Stromal cell of bone marrow (primary cell): ENCODE measurements at regions not wholly inside any gene's neighbourhood (a gene's known extent, or its start where the extent isn't known, plus 50 kb on each side); places are given as distances from the start of the nearest gene placed in this dataset.

ENCODE experiments used
- DNase-seq: peaks from one replicate; pipeline ENCODE4 v3.0.0-alpha.2; 2012; ENCODE audit warnings: low read depth

- DNase-seq = no peak
Measured at GRCh38 chr2:147110962-147111361, 733.9 kb upstream of the ACVR2A start.

- DNase-seq = peak; percentile 25
Measured at GRCh38 chr2:147110317-147110716, 734.5 kb upstream of the ACVR2A start.

- DNase-seq = no peak
Measured at GRCh38 chr2:147109291-147109690, 735.5 kb upstream of the ACVR2A start.

- DNase-seq = peak; percentile 14
Measured at GRCh38 chr2:147108548-147108947, 736.3 kb upstream of the ACVR2A start.

GRCh38 chr2:147101941-147102790, 742.7 kb upstream of the ACVR2A start:
- no peak for DNase-seq

- peak; percentile 27 for DNase-seq
Measured at GRCh38 chr2:147100406-147101035, 744.3 kb upstream of the ACVR2A start.

- no peak for DNase-seq
Measured at GRCh38 chr2:147099845-147100244, 745.0 kb upstream of the ACVR2A start.

- no peak for DNase-seq
Measured at GRCh38 chr2:147098940-147099339, 745.9 kb upstream of the ACVR2A start.

- no peak for DNase-seq
Measured at GRCh38 chr2:147097747-147098146, 747.1 kb upstream of the ACVR2A start.

GRCh38 chr2:147096671-147097070, 748.2 kb upstream of the ACVR2A start:
- no peak for DNase-seq

GRCh38 chr2:147095376-147095775, 749.5 kb upstream of the ACVR2A start:
- no peak for DNase-seq

- no peak for DNase-seq
Measured at GRCh38 chr2:147094077-147094476, 750.8 kb upstream of the ACVR2A start.

GRCh38 chr2:147092266-147092665, 752.6 kb upstream of the ACVR2A start:
- DNase-seq = no peak

GRCh38 chr2:147091448-147091847, 753.4 kb upstream of the ACVR2A start:
- no peak for DNase-seq

GRCh38 chr2:147088871-147089270, 756.0 kb upstream of the ACVR2A start:
- DNase-seq = no peak

GRCh38 chr2:147086715-147087114, 758.1 kb upstream of the ACVR2A start:
- DNase-seq = no peak

GRCh38 chr2:147083664-147084063, 761.2 kb upstream of the ACVR2A start:
- no peak for DNase-seq

GRCh38 chr2:147082850-147083522, 761.8 kb upstream of the ACVR2A start:
- DNase-seq = peak; percentile 48

GRCh38 chr2:147081831-147082230, 763.0 kb upstream of the ACVR2A start:
- no peak for DNase-seq

GRCh38 chr2:147076634-147077033, 768.2 kb upstream of the ACVR2A start:
- DNase-seq = peak; percentile 82

- no peak for DNase-seq
Measured at GRCh38 chr2:147068071-147068470, 776.8 kb upstream of the ACVR2A start.

- DNase-seq = no peak
Measured at GRCh38 chr2:147067136-147067535, 777.7 kb upstream of the ACVR2A start.

- DNase-seq = no peak
Measured at GRCh38 chr2:147062073-147062472, 782.8 kb upstream of the ACVR2A start.
